ENCODE measurements at regions not wholly inside any gene's neighbourhood (a gene's known extent, or its start where the extent isn't known, plus 50 kb on each side); places are given as distances from the start of the nearest gene placed in this dataset.

DNA sequence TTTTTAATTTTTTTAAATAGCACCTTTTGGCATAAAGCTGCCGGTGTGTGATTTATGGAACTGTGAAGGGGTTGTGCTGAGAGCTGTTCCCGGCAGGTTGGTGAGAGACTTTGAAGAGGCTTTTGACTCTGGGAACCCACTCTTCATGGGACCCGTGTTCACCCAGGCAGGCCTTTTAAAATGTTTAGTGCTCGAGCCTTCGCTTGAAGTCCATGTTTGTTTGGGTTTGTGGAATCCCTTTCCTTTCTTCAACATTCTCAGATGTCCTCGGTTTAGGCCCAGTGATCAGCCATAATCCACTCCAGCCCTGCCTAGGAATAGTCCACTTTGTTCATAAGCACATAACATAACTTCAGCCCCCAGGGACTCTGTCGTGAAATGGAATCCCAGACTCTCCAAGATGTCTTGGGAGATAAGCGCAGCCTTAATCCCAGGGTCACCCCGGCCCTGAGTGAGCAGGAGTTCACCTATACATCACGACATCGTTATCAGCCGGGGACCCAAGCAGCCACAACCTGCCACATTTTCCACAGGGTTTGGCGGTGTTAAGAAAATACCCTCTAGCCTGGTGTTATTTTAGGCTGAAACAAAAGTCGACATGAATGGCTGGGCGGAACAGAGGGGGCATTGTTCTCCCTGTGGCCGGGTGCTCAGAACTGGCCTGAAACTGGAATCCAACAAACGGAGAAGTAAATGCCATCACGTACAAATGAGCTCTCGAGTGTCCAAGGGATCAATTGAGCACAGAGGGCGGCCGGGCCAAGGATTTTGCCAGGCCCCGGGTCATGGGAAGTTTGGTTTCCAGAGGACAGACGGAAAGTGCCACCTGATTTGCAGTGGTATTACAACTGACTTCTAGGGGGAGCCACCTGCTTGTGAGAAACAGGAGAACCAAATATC lies 145.7 kb upstream of the IRX3 start:
- no peak for DNase-seq

DNA sequence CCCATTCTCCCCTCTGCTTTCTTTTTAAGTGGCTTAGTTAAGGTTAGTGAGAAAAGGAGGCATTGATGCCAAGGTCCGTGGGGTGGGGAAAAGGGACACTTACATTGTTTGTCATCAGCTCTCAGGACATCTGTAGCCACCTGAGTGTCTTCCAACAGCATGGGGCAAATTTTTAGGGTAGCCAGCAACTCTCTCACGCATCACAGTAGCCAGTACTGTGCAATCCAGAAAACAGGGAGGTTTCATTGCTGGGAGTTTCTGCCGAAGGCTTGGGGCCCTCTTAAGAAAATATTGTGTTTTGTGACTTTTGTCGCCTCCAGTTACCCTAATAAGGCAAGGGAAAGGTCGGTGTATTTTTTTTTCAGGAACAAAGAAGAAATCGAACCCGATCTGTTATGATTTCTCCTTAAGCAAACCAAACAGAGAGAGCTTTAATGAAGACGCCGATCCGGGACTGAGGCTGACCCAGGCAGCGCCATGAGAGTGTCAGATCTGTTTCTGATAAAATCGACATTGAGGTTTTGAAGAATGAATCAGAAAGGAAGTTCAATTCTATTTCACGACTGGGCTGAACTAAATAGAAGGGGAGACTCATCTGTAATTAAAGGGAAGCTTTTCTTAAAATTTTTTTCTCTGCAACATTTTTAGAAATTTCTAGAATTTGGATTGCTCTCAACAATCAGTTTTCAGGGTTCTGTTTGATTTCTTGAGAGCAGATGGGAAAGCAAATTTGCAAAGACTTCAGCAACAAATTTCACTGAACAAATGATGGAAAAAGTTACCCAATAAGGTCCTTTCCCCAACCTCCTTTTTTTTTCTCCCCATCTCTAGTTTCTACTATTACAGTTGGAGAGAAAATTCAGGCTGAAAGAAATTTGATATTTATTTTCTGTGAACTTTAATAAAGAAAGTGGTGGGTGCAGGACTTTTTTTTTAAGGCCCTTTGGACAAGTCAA lies 144.7 kb upstream of the IRX3 start:
- DNase-seq, result no peak

DNA sequence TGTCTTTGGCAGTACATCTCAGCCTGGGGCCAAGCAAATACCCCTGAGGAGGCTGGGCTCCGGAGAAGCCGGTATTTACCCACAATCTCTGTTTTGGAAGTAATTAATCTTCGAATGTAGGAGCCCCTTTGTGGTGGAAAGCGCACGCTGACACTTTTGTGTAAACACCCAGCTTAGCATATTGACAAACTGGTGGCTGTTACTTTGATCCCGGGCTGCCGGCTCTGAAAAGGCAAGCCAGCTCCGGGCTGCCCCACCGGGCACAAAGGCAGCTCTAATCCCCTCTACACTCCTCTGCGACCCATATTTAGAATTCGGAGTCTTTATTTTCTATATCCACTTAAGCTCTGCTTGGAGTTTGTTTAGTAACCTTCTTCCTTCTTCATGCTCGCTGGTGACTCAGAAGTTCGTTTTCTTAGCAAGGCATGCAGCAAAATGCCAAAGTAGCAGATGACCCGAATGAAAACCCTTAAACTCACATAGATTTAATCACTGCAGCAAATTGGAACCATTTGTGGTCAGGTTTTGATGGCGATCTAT lies 144.0 kb upstream of the IRX3 start:
- DNase-seq, result no peak

DNA sequence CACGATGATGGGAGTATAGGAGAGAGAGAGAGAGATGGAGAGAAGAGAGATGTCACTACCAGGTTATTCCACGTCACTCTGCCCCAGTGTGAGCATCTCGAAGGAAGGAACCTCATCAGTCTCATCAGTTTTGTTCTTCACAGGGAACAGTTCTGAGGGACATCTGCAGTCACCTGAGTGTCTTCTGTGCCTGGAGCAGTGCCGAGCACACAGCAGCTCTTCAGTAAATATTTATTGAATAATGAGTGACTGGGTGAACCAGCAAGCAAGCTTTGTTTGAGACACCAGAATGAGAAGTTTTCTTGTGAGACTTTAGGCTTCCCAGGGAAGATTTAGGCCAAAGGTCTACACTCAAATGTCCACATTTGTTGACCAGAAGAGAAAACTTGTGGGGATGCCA lies 142.4 kb upstream of the IRX3 start:
- no peak for DNase-seq

DNA sequence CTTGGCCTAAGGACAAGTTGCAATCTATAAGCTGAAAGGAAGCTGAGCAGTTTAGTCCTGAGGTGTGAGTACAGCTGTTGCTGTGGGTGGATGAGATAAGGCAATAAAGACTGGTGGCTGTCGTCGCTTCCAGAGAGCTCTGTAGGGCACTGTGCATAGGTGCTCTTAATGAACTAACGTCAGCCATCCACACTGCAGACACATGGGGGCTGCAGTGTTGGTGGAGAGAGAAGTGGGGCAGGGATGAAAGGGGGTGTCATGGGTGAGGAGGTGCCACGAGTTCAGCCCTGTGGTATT lies 139.9 kb upstream of the IRX3 start:
- DNase-seq, result no peak

DNA sequence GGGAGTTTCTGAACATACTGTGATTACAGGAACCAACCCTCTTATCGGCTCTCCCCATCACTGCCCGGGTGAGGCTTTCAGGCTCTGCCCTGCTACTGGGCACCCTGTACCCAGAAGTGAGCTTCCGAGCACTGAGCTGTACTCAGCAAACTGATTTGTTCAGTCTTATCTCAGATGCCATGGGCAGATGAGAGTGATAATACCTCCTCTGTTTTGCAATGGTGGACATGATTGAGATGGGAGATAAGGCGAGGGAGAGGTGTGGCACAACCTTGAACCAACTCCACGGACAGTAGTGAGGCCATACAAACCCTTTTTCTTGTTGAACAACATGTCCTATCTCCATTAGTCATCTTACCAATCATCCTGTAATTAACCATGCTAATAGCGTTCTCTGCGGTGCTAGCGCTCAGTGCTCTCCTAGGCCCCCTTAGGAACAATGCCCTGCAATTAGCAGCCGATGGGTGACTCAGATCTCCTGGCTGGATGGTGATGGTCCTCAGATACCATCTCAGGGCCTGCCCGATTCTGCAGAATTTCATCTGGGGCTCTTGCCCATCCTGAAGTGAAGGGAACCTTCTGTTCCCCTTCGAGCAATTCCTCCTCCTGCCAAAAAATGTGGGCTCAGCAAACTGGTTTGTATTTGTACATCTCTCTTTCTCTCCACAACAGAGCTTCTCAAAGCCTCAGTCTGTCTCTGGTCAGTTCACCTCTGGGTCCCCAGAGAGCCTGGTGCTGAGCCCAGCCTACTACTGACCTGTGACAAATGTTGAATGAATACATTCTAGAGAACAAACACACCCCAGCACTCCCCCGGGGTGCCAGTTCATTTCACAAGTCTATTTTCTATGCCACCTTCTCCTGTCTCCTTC lies 139.3 kb upstream of the IRX3 start:
- no peak for DNase-seq

DNA sequence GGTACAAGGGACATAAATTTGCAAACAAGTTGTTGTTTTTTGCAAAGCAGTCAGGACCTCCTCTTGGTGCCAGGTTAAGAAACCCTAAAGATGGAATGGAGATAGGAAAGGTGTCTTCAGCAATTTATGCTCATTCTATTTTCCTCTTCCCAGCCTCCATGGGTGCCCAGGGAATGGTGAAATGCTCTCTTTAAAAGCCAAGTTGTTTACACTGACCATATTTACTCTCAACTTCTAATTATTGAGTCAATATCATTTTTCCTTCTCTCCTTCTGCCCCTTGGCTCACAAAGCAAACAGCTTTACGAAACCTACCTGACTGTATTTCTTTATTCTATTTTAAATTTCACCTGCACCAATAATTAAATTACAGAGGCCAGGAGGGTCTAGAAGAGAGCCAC lies 138.5 kb upstream of the IRX3 start:
- no peak for DNase-seq

DNA sequence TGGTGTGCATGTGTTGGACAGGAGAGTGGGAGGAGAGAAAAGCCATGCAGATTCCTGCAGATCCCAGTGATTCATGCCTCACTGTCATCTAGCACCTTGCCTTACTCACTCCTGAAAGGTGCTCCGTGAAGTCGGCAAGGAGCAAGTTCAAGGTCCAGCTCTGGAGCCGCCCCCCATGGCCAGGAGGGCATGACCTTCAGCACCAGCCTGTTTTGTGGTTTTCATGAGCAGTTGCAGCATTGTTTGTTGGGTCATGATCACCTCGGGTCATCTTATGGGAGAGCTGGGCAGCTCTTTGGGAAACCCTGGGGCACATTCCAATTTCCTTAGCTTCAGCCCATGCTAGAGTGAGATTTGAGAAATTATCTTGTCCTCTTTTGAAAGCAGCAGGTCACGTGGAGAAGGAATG lies 137.5 kb upstream of the IRX3 start:
- no peak for DNase-seq

DNA sequence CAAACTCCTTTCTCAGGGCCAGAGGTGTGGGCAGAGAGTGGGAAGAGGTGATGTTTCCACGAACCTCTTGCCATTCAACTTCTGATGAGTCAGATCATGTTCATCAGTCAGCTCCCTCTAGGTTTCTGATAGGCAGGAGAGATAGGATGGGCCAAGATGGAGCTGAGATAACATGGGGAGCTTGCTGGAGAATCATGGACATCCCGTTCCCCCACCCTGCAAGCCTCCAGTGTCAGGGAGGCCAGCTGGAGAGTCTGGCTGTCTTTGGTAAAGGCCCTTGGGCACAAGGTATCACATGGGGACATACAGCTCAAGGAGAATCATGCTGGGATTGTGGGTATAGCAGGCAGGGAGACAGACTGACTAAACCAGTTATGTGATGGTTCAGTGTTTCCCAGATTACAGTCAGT lies 136.0 kb upstream of the IRX3 start:
- no peak for DNase-seq

DNA sequence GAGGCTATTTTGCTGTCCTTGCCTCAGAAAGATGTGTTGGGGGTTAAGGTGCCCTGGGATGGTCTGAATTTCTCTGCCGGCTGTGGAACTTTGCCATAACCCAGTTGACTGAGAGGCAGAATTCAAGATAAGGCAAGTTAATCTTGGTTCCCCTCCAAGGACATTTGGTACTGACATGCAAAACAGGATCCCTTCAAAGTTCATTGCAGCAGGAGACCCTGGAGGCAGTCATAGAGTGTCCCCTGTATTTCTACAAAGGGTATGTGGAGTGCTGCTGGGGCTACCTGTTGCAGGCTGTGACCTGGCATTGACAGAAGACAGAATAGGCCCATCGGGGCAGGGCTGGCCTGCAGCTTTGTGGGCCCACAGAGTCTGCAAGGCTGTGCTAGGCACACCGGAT lies 135.6 kb upstream of the IRX3 start:
- no peak for DNase-seq

DNA sequence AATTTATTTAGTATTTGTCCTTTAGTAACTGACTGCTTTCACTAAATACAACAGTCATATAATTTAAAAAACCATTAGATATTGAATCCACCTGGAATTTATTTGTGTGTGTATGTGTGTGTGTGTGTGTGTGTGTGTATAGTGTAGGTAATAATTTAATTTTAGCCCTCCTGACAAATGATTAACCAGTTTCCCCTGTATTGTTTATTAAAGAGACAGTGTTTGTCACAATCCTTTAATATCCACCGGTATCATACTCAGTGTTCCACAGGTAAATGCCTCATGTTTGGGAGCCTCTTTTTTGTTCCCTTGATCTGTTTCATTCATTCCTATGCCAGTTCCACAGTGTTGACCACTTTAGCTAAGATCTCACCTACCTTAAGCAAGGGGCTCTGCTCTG lies 134.6 kb upstream of the IRX3 start:
- no peak for DNase-seq

DNA sequence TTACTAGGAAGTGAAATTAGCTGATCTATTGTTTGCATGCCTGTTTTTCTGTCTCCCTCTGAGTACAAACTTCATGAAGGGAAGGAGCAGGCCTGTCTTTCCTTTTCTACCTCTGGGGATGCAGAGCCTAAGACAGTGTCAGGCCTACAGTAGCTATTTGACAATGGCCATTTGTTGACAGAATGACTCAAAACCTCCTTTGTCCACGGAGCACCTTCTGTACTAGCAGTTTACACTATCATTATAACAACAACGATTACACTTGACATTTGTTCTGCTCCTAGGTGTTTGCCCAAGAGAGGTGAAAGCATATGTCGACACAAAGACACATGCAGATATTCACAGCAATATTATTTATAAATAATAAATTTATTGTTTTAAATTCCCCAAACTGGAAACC lies 132.3 kb upstream of the IRX3 start:
- no peak for DNase-seq

DNA sequence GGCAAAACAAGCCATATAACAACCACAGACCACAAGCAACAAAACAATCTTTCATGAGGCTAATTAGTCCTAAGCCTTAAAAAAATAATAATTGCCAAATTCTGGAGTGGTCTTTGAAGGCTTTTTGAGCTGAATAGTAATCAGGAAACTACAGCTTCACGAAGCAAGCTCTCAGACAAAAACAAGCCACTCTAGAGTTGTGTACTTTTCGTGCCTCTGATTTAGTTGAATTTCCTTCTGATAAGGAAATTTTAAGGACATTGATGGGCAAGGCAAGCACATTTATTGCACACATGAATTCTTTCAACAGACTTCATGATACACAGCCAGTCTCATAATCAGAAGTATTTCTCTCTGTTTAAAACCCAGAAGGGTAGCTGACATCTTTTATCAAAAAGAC lies 130.8 kb upstream of the IRX3 start:
- no peak for DNase-seq

DNA sequence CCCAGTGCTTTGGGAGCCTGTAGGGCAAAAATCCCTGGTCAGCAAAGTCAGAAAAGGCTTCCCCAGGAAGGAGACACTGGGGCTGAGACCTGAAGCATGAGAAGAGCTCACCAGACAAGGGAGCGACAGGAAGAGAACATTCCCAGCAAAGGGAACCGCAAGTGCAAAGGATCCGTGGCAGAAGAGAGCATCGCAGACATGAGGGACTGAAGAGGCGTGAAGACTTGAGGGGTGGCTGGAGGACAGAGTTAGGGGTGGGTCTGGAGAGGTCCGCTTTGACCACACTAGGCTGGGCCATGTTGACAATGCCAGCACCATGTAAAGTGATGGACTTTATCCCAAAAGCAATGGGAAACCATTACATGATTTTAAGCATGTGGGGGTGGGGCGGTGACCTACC lies 128.1 kb upstream of the IRX3 start:
- DNase-seq, result no peak

DNA sequence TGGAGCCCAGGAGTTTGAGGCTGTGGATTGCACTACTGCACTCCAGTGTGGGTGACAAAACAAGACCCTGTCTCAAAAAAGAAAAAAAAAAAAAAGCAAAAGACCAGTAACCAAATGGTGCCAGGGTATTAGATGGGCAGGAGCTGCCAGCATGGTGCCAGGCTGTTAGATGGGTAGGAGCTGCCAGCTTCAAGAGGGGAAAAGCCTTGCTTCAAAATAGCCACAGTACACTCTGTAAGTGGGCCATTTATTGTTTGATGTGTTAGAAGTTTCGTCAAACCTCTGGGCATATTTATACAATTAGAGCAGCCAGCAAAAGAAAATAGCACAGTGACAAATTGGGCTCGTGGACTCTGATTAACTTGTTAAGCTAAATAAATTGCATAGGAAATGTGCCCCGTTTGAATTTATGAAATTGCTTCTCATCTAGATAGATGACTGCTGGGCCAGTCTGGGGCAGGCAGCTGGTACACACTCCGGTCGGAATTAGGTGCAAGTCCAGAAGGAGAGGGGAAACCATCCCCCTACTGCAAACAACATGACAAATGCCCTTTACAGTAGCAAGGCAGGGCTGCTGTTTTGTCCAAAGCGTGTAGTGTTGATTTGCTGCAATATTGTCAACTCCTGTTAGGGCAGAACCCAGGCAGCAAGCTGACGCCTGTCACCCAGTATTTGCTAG lies 126.3 kb upstream of the IRX3 start:
- no peak for DNase-seq

DNA sequence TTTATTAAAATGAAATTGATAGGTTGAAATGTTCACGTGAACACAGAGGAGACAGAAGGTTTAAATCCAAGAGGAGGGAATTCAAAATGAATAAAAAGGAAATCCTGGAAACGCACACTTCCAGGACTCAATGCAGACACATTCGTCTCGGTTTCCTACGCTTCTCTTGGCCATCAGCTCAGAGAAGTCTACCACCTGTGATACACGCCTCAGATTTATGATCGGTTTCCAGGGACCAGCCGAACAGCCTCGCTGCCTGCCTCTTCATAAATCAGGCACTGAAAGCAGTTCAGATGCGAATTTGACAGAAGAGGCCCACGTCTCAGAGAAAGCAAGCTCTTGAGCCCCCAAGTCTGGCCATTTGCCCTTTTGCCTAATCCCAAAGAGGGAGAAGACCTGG lies 125.5 kb upstream of the IRX3 start:
- DNase-seq, result no peak

DNA sequence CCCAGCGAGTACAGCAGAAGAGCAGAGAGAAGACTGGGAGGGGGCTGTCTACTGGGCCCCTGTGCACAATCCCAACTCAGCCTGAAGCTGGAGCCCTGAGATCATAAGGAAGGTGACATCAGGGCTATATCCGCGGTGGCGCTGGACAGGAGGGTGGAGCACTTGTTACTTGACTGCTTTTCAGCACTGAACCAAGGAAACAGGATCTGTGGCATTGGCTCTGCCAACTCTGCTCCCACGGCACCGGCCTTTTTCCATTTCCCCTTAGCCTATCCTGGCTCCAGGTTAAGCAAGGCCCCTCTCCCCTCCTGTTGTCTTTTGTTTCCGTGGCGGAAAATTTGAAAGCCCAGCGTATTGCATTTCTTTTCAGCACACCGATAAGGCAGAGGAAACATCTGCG lies 125.0 kb upstream of the IRX3 start:
- DNase-seq, result no peak

DNA sequence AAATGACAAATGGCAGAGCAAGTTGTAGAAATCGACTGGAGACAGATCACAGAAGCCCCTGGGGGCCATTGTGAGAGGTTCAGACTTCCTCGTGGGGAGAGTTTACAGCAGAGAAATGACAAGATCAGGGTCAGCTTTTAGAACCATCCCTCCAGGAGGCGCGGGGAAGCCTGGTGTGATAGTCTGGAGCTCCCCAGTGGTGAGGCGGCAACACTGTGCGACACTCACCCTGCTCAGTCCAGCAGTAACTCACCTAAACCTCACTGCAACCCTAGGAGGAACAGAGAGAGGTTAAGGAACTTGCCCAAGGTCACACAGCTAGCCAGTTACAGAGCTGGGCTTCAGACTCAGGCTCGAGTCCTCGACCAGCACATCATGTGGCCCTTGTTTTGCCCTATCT lies 123.4 kb upstream of the IRX3 start:
- DNase-seq, result no peak

DNA sequence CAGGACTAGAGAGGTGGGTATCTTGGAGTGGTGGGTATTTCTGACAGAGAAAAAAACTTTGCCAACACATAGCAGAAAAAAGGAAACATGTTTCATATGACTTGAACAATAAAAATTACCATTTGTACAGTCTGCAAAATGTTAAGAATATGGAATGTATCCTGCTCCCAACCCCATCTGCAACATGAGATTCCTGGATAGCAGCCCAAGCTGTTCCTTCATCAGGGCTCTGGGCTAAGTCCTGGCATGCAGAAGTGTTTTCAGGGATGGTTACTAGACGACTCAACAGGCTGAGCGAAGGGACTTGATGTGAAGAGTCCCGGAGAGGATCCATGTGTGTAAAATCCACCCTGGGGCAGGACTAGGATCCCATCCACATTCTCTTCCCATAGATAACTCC lies 121.0 kb upstream of the IRX3 start:
- no peak for DNase-seq

DNA sequence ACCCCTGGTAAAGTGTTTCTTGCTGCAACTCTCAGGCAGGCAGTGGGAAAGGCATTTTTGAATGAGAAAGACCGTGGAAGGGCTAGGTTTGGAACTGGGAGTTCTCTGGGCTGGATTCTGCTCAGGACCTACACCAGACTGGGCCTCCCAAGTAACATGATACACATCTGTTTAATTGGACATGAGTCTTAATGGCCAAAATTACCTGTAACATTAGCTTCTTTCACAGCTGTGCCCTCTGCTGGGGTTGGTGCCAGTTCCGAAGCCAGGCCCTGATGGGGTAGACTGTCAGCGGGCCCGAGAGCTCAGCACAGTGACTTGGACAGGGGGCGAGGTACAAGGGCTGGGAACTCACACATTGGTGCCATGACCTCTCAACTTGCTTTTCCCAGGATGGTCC lies 118.9 kb upstream of the IRX3 start:
- no peak for DNase-seq

DNA sequence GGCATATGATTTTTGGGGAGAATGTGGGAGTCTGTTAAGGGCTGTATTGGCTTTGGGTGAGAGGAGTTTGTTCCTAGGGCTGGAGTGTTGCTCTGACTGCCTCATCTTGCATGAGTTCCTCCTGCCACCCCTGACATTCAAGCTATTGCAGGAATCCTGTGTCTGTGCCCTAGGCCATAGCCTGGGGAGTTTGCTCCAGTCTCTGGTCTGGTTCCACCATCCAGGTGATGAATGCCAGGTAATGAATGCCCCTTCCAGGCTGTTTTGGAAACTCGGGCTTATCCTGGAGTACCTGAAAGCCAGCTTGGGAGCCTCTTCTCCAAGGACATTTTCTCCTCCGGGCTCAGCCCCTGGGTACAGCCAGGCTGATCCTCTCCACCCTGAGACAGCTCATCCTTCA lies 117.0 kb upstream of the IRX3 start:
- no peak for DNase-seq

DNA sequence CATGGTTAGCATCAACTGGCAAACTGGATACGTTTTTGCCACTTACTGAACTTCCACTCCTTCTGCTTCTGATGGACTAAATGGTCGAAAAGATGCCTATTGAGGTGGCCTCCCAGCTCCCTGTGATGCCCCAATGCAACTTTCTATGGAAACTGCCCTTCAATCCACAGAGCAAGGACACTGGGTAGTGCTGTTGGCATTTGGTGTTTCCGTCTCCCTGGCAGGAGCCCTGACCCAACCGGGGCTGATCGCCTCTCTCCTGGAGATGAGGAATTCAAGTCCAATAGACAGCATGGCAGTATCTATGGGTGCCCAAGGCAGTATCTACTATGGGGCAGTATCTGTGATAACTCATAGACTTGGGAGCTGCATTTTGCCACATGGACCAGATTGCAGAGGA lies 116.3 kb upstream of the IRX3 start:
- DNase-seq, result no peak

Measured in SW 1271 (cell line).